Putamen (tissue), 1 donor: ENCODE measurements at regions not wholly inside any gene's neighbourhood (a gene's known extent, or its start where the extent isn't known, plus 50 kb on each side); places are given as distances from the start of the nearest gene placed in this dataset.

Source experiments
- DNase-seq: peaks from one replicate; pipeline ENCODE4 v3.0.0-alpha.2; 2016; ENCODE audit warnings: low spot score

GRCh38 chr11:19472679-19473078 lies 231.9 kb upstream of the E2F8 start:
- DNase-seq = no peak

- no peak for DNase-seq
Observed at GRCh38 chr11:19467904-19468303, 227.2 kb upstream of the E2F8 start.

- DNase-seq = no peak
Observed at GRCh38 chr11:19466314-19466713, 225.6 kb upstream of the E2F8 start.

GRCh38 chr11:19463976-19464375 lies 223.2 kb upstream of the E2F8 start:
- no peak for DNase-seq

GRCh38 chr11:19460718-19461405 lies 220.1 kb upstream of the E2F8 start:
- no peak for DNase-seq

GRCh38 chr11:19459240-19459639 lies 218.5 kb upstream of the E2F8 start:
- no peak for DNase-seq

GRCh38 chr11:19458721-19459120 lies 218.0 kb upstream of the E2F8 start:
- no peak for DNase-seq

GRCh38 chr11:19458231-19458630 lies 217.5 kb upstream of the E2F8 start:
- no peak for DNase-seq

GRCh38 chr11:19455731-19456130 lies 215.0 kb upstream of the E2F8 start:
- no peak for DNase-seq

GRCh38 chr11:19453651-19454257 lies 213.0 kb upstream of the E2F8 start:
- DNase-seq = no peak

- DNase-seq = no peak
Observed at GRCh38 chr11:19451609-19452008, 210.9 kb upstream of the E2F8 start.

- no peak for DNase-seq
Observed at GRCh38 chr11:19450282-19450681, 209.5 kb upstream of the E2F8 start.

- no peak for DNase-seq
Observed at GRCh38 chr11:19448651-19449050, 207.9 kb upstream of the E2F8 start.

GRCh38 chr11:19447150-19447566 lies 206.4 kb upstream of the E2F8 start:
- DNase-seq = no peak

GRCh38 chr11:19445771-19446170 lies 205.0 kb upstream of the E2F8 start:
- DNase-seq = no peak

GRCh38 chr11:19444231-19444630 lies 203.5 kb upstream of the E2F8 start:
- no peak for DNase-seq

GRCh38 chr11:19442554-19442910 lies 201.8 kb upstream of the E2F8 start:
- DNase-seq = no peak

- DNase-seq = peak; percentile 71
Observed at GRCh38 chr11:19441752-19442553, 201.2 kb upstream of the E2F8 start.

- no peak for DNase-seq
Observed at GRCh38 chr11:19441288-19441687, 200.5 kb upstream of the E2F8 start.

GRCh38 chr11:19437760-19438159 lies 197.0 kb upstream of the E2F8 start:
- no peak for DNase-seq

GRCh38 chr11:19436932-19437331 lies 196.2 kb upstream of the E2F8 start:
- no peak for DNase-seq

- no peak for DNase-seq
Observed at GRCh38 chr11:19435306-19435989, 194.7 kb upstream of the E2F8 start.

GRCh38 chr11:19433791-19434190 lies 193.0 kb upstream of the E2F8 start:
- DNase-seq = no peak
